ENCODE measurements at regions not wholly inside any gene's neighbourhood (a gene's known extent, or its start where the extent isn't known, plus 50 kb on each side); places are given as distances from the start of the nearest gene placed in this dataset.
"Not testable (repeated sequence)": the region's sequence is repeated elsewhere in the genome, so short reads cannot be mapped to it uniquely, and the experiment has no call there.

DNA sequence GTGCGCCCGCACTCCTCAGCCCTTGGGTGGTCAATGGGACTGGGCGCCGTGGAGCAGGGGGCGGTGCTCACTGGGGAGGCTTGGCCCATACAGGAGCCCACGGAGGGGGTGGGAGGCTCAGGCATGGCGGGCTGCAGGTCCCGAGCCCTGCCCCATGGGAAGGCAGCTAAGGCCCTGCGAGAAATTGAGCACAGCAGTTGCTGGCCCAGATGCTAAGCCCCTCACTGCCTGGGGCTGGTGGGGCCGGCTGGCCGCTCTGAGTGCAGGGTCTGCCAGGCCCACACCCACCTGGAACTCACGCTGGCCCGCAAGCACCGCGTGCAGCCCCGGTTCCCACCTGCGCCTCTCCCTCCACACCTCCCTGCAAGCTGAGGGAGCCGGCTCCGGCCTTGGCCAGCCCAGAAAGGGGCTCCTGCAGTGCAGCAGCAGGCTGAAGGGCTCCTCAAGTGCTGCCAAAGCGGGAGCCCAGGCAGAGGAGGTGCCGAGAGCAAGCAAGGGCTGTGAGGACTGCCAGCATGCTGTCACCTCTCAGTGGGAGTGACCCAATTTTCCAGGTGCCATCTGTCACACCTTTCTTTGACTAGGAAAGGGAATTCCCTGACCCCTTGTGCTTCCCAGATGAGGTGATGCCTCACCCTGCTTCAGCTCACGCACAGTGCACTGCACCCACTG is 642.3 kb upstream of the SYNCRIP start:
- not testable (repeated sequence) for TF ChIP-seq POLR2A, EP300, POLR2AphosphoS5 (IDR thresholded peaks at IDR 0.05)
- TF ChIP-seq, protein P1, sequence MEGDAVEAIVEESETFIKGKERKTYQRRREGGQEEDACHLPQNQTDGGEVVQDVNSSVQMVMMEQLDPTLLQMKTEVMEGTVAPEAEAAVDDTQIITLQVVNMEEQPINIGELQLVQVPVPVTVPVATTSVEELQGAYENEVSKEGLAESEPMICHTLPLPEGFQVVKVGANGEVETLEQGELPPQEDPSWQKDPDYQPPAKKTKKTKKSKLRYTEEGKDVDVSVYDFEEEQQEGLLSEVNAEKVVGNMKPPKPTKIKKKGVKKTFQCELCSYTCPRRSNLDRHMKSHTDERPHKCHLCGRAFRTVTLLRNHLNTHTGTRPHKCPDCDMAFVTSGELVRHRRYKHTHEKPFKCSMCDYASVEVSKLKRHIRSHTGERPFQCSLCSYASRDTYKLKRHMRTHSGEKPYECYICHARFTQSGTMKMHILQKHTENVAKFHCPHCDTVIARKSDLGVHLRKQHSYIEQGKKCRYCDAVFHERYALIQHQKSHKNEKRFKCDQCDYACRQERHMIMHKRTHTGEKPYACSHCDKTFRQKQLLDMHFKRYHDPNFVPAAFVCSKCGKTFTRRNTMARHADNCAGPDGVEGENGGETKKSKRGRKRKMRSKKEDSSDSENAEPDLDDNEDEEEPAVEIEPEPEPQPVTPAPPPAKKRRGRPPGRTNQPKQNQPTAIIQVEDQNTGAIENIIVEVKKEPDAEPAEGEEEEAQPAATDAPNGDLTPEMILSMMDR (IDR thresholded peaks at IDR 0.05) = not testable (repeated sequence)
